ENCODE measurements at regions not wholly inside any gene's neighbourhood (a gene's known extent, or its start where the extent isn't known, plus 50 kb on each side); places are given as distances from the start of the nearest gene placed in this dataset.

DNA sequence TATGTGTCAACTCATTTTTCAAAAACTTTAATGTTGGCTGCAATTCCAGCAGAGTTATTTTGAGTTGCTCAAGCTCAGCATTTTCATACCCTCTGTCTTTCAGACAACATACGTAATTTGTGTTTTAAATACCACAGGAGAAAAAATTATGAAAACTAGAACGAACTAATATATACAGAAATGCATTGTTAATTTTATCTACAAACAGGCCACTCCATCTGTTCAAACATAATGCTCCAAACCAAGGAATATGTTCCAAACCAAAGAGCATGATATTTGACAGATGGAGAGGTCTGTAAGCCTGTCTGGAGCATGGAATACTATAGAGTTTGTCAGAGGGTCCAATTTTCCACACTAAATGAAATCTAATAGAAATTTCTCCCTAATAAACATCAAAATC is 536.2 kb upstream of the FSIP2 start:
- TF ChIP-seq, protein P1, sequence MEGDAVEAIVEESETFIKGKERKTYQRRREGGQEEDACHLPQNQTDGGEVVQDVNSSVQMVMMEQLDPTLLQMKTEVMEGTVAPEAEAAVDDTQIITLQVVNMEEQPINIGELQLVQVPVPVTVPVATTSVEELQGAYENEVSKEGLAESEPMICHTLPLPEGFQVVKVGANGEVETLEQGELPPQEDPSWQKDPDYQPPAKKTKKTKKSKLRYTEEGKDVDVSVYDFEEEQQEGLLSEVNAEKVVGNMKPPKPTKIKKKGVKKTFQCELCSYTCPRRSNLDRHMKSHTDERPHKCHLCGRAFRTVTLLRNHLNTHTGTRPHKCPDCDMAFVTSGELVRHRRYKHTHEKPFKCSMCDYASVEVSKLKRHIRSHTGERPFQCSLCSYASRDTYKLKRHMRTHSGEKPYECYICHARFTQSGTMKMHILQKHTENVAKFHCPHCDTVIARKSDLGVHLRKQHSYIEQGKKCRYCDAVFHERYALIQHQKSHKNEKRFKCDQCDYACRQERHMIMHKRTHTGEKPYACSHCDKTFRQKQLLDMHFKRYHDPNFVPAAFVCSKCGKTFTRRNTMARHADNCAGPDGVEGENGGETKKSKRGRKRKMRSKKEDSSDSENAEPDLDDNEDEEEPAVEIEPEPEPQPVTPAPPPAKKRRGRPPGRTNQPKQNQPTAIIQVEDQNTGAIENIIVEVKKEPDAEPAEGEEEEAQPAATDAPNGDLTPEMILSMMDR (IDR thresholded peaks at IDR 0.05) = no peak
- no peak for TF ChIP-seq POLR2AphosphoS5 (IDR thresholded peaks at IDR 0.05; ENCODE audit: insufficient read depth in 1 of 2, low read depth in 1 of 2)

Data from vagina (tissue), 2 donors.